GM12864 (cell line): ENCODE measurements at regions not wholly inside any gene's neighbourhood (a gene's known extent, or its start where the extent isn't known, plus 50 kb on each side); places are given as distances from the start of the nearest gene placed in this dataset.

Experiments
- DNase-seq: peaks from one replicate; pipeline ENCODE4 v3.0.0-alpha.2; 2011; ENCODE audit warnings: low read depth
- H3K4me3 ChIP-seq: 2 replicates; pipeline ENCODE4 v1.5.1; 2011; ENCODE audit warnings: mild to moderate bottlenecking, low read depth, low read length, control low read depth
- CTCF ChIP-seq: IDR thresholded peaks from 2 replicates; pipeline ENCODE4 v1.5.1; 2011; ENCODE audit warnings: low read depth, mild to moderate bottlenecking, moderate library complexity, low read length, control low read depth, inconsistent platforms; ENCODE audit errors: missing control alignments

- no peak for TF ChIP-seq CTCF
- DNase-seq: no peak
- no peak overlapping the region for H3K4me3 ChIP-seq
Observed at GRCh38 chr1:193588311-193589082, 402.1 kb upstream of the B3GALT2 start.

GRCh38 chr1:193584731-193585239 is 398.4 kb upstream of the B3GALT2 start:
- no peak for TF ChIP-seq CTCF
- H3K4me3 ChIP-seq: no peak overlapping the region
- no peak for DNase-seq

- TF ChIP-seq CTCF: no peak
- H3K4me3 ChIP-seq: no peak overlapping the region
- no peak for DNase-seq
Observed at GRCh38 chr1:193581341-193581740, 394.9 kb upstream of the B3GALT2 start.

GRCh38 chr1:193580419-193580818 is 394.0 kb upstream of the B3GALT2 start:
- no peak for TF ChIP-seq CTCF
- DNase-seq: no peak
- no peak overlapping the region for H3K4me3 ChIP-seq

- no peak for TF ChIP-seq CTCF
- no peak overlapping the region for H3K4me3 ChIP-seq
- no peak for DNase-seq
Observed at GRCh38 chr1:193579323-193579722, 392.9 kb upstream of the B3GALT2 start.

GRCh38 chr1:193574913-193575312 is 388.5 kb upstream of the B3GALT2 start:
- DNase-seq: no peak
- no peak overlapping the region for H3K4me3 ChIP-seq
- TF ChIP-seq CTCF: no peak

GRCh38 chr1:193569983-193570269 is 383.5 kb upstream of the B3GALT2 start:
- no peak for TF ChIP-seq CTCF
- no peak overlapping the region for H3K4me3 ChIP-seq
- DNase-seq: no peak
